ENCODE measurements at regions not wholly inside any gene's neighbourhood (a gene's known extent, or its start where the extent isn't known, plus 50 kb on each side); places are given as distances from the start of the nearest gene placed in this dataset.

DNA sequence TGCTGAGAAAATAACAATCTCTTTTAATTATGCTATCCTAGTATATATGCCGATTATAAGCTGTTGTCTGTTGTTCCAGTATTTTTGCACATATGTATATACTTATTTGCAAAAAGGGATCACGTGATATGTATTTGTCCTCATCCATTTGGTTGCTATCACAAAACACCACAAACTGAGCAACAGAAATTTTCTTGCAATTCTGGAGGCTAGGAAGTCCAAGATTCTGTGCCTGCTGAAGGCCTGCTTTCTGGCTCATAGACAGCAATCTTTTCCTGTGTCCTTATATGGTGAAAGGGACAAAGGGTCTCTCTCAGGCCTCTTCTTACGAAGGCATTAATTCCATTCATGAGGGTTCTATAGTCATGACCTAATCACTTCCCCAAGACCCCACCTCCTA is 186.5 kb downstream of the LPIN1 start:
- TF ChIP-seq, protein P1, sequence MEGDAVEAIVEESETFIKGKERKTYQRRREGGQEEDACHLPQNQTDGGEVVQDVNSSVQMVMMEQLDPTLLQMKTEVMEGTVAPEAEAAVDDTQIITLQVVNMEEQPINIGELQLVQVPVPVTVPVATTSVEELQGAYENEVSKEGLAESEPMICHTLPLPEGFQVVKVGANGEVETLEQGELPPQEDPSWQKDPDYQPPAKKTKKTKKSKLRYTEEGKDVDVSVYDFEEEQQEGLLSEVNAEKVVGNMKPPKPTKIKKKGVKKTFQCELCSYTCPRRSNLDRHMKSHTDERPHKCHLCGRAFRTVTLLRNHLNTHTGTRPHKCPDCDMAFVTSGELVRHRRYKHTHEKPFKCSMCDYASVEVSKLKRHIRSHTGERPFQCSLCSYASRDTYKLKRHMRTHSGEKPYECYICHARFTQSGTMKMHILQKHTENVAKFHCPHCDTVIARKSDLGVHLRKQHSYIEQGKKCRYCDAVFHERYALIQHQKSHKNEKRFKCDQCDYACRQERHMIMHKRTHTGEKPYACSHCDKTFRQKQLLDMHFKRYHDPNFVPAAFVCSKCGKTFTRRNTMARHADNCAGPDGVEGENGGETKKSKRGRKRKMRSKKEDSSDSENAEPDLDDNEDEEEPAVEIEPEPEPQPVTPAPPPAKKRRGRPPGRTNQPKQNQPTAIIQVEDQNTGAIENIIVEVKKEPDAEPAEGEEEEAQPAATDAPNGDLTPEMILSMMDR (IDR thresholded peaks at IDR 0.05) = no peak
- TF ChIP-seq POLR2A (IDR thresholded peaks at IDR 0.05) = no peak
